H9 (cell line): ENCODE measurements at regions not wholly inside any gene's neighbourhood (a gene's known extent, or its start where the extent isn't known, plus 50 kb on each side); places are given as distances from the start of the nearest gene placed in this dataset.

Experiments
- DNase-seq: peaks from one replicate; pipeline ENCODE4 v3.0.0-alpha.2; 2017
- H2AFZ ChIP-seq: one replicate; pipeline ENCODE4 v1.6.1; 2013; ENCODE audit warnings: mild to moderate bottlenecking, low read length, control low read depth, moderate library complexity
- H2AK5ac ChIP-seq: 2 replicates; pipeline ENCODE4 v1.6.1; 2013; ENCODE audit warnings: low read length, control low read depth, mixed read lengths; ENCODE audit not compliant: insufficient read length
- H2BK120ac ChIP-seq: one replicate; pipeline ENCODE4 v1.6.1; 2013; ENCODE audit warnings: low read depth, mild to moderate bottlenecking, low read length, control low read depth, inconsistent platforms; ENCODE audit not compliant: poor library complexity, severe bottlenecking
- H2BK12ac ChIP-seq: 2 replicates; pipeline ENCODE4 v1.6.1; 2013; ENCODE audit warnings: low read length, control low read depth, mixed read lengths, low read depth; ENCODE audit not compliant: insufficient read length
- H2BK15ac ChIP-seq: 2 replicates; pipeline ENCODE4 v1.6.1; 2013; ENCODE audit warnings: low read depth, low read length, control low read depth
- H2BK20ac ChIP-seq: one replicate; pipeline ENCODE4 v1.6.1; 2013; ENCODE audit warnings: low read depth, mild to moderate bottlenecking, low read length, control low read depth, inconsistent platforms; ENCODE audit not compliant: poor library complexity, severe bottlenecking
- H2BK5ac ChIP-seq: 2 replicates; pipeline ENCODE4 v1.6.1; 2013; ENCODE audit warnings: low read length, control low read depth, mixed read lengths; ENCODE audit not compliant: insufficient read length
- H3K14ac ChIP-seq: 2 replicates; pipeline ENCODE4 v1.6.1; 2013; ENCODE audit warnings: low read length, control low read depth; ENCODE audit not compliant: insufficient read depth
- H3K18ac ChIP-seq: 2 replicates; pipeline ENCODE4 v1.6.1; 2013; ENCODE audit warnings: low read depth, mild to moderate bottlenecking, mixed read lengths, low read length, control low read depth; ENCODE audit not compliant: insufficient read length
- H3K23ac ChIP-seq: 2 replicates; pipeline ENCODE4 v1.6.1; 2013; ENCODE audit warnings: low read length, control low read depth, mixed read lengths, low read depth; ENCODE audit not compliant: insufficient read length
- H3K23me2 ChIP-seq: 2 replicates; pipeline ENCODE4 v1.6.1; 2013; ENCODE audit warnings: low read depth, mild to moderate bottlenecking, mixed read lengths, low read length, control low read depth; ENCODE audit not compliant: insufficient read length, poor library complexity, severe bottlenecking
- H3K27ac ChIP-seq: 2 replicates; pipeline ENCODE4 v1.5.1; 2013; ENCODE audit warnings: low read length, control low read depth, mixed read lengths, low read depth; ENCODE audit not compliant: insufficient read length
- H3K27me3 ChIP-seq: 2 replicates; pipeline ENCODE4 v1.6.1; 2013; ENCODE audit warnings: low read length, control low read depth, inconsistent platforms; ENCODE audit not compliant: insufficient read depth
- H3K4ac ChIP-seq: 2 replicates; pipeline ENCODE4 v1.6.1; 2013; ENCODE audit warnings: low read depth, mild to moderate bottlenecking, control low read depth, inconsistent platforms, low read length, moderate library complexity
- H3K4me1 ChIP-seq: 2 replicates; pipeline ENCODE4 v1.6.1; 2013; ENCODE audit warnings: low read length, control low read depth, inconsistent platforms; ENCODE audit not compliant: insufficient read depth
- H3K4me2 ChIP-seq: 2 replicates; pipeline ENCODE4 v1.6.1; 2013; ENCODE audit warnings: low read length, control low read depth, mixed read lengths; ENCODE audit not compliant: insufficient read length, insufficient read depth
- H3K56ac ChIP-seq: 2 replicates; pipeline ENCODE4 v1.6.1; 2013; ENCODE audit warnings: low read depth, mild to moderate bottlenecking, mixed read lengths, low read length, control low read depth; ENCODE audit not compliant: insufficient read length
- H3K79me1 ChIP-seq: 2 replicates; pipeline ENCODE4 v1.6.1; 2013; ENCODE audit warnings: low read depth, mild to moderate bottlenecking, moderate library complexity, low read length, control low read depth, inconsistent platforms; ENCODE audit not compliant: insufficient read depth, poor library complexity, severe bottlenecking
- H3K79me2 ChIP-seq: 2 replicates; pipeline ENCODE4 v1.6.1; 2013; ENCODE audit warnings: low read length, control low read depth, inconsistent platforms; ENCODE audit not compliant: insufficient read depth
- H3K9ac ChIP-seq: 2 replicates; pipeline ENCODE4 v1.6.1; 2013; ENCODE audit warnings: low read length, control low read depth, mixed read lengths; ENCODE audit not compliant: insufficient read length; ENCODE audit errors: extremely low read depth
- H3K9me3 ChIP-seq: one replicate; pipeline ENCODE4 v1.6.1; 2013; ENCODE audit warnings: low read depth, low read length, inconsistent platforms; ENCODE audit not compliant: control insufficient read depth
- H3T11ph ChIP-seq: one replicate; pipeline ENCODE4 v1.6.1; 2013; ENCODE audit warnings: mild to moderate bottlenecking, low read length, control low read depth, inconsistent platforms
- H4K20me1 ChIP-seq: one replicate; pipeline ENCODE4 v1.6.1; 2013; ENCODE audit not compliant: control insufficient read depth, insufficient read length, insufficient read depth
- H4K5ac ChIP-seq: 2 replicates; pipeline ENCODE4 v1.6.1; 2013; ENCODE audit warnings: low read depth, mild to moderate bottlenecking, mixed read lengths, low read length, control low read depth; ENCODE audit not compliant: insufficient read length
- H4K8ac ChIP-seq: replicated peaks from 2 replicates; pipeline ENCODE4 v1.6.1; 2013; ENCODE audit warnings: low read length, control low read depth, mixed read lengths, low read depth; ENCODE audit not compliant: insufficient read length
- H4K91ac ChIP-seq: 2 replicates; pipeline ENCODE4 v1.6.1; 2013; ENCODE audit warnings: low read depth, mild to moderate bottlenecking, moderate library complexity, mixed read lengths, low read length, control low read depth; ENCODE audit not compliant: insufficient read length
- H3K27ac Mint-ChIP-seq, 3 experiments: 2 replicates in 2 of 3; 3 replicates in 1 of 3; pipeline ENCODE4 v1.8.0; 2020 to 2021; ENCODE audit warnings: mixed read lengths in 3 of 3, mild to moderate bottlenecking in 1 of 3, moderate library complexity in 1 of 3
- H3K27me3 Mint-ChIP-seq: 2 replicates; pipeline ENCODE4 v1.8.0; 2021; ENCODE audit warnings: low read depth, mild to moderate bottlenecking, moderate library complexity, mixed read lengths
- H3K36me3 Mint-ChIP-seq, 3 experiments: 2 replicates in 2 of 3; 3 replicates in 1 of 3; pipeline ENCODE4 v1.8.0; 2020 to 2021; ENCODE audit warnings: low read depth in 3 of 3, mixed read lengths in 3 of 3; ENCODE audit not compliant: insufficient read depth in 1 of 3
- H3K4me1 Mint-ChIP-seq, 2 experiments: 2 replicates each; pipeline ENCODE4 v1.8.0; 2020; ENCODE audit warnings: mixed read lengths in 2 of 2
- H3K4me3 Mint-ChIP-seq, 2 experiments: 2 replicates in 1 of 2; 3 replicates in 1 of 2; pipeline ENCODE4 v1.8.0; 2020 to 2021; ENCODE audit warnings: mild to moderate bottlenecking in 2 of 2, mixed read lengths in 2 of 2, moderate library complexity in 1 of 2
- H3K9me3 Mint-ChIP-seq, 2 experiments: 2 replicates in 1 of 2; 3 replicates in 1 of 2; pipeline ENCODE4 v1.8.0; 2020; ENCODE audit warnings: mild to moderate bottlenecking in 2 of 2, mixed read lengths in 2 of 2, moderate library complexity in 1 of 2
- WGBS: extraction: QIAGEN DNeasy Blood & Tissue Kit; methylation state at CpG from one replicate; pipeline ENCODE4 v1.1.7; 2013; ENCODE audit warnings: missing lambda C conversion rate, low lambda C conversion rate, mixed read lengths; ENCODE audit not compliant: insufficient read length; ENCODE audit errors: extremely low coverage; 5-methylcytosine and 5-hydroxymethylcytosine counted together
- TF ChIP-seq, protein P1 (sequence below): fragments of 200-600 bp; sonication (generic); conservative IDR thresholded peaks from 3 replicates; pipeline ENCODE4 v1.8.0; 2021; ENCODE audit warnings: antibody characterized with exemption, mild to moderate bottlenecking

DNA sequence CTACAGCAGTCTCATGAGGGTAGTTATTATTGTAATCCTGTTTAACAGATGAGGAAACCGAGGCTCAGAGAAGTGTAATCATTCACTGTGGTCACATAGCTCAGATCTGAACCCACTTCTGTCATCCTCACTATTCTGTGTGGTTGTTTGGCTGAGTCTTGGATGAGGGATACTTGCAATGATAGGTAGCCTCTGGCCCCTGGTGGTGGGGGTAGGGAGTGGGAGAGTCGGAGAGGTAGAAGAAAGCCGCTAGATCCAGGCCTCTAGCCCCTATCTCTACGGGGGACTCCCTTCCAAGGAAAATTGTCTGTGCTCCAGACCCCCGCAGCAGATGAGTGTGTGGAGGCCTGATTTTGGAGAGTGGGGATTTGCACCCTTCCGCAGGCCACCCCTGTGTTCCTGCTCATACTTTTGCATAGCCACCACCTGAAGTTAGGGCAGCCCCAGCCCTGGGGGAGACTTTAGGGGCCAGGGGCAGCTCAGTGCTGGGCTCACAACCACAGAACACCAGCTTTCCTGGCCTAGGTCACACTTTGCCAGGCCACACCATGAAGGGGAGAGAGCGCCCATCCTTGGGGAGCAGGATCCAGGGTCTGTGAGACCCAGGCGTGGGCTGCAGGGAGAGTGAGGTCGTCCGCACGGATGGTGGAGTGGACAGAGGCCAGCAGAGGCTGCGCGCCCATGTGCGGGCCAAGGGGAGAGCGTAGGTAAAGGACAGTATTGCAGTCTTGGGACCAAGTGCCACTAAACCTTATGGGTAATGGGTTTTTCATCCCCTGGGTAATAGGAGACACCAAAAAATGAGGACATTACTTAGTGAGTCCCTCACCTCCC lies 148.2 kb downstream of the GLI2 start:
- Histone ChIP-seq H3T11ph (no peak overlapping the region), H3K4ac (no peak overlapping the region), H4K5ac (no peak overlapping the region), H2AK5ac (no peak overlapping the region), H3K18ac (no peak overlapping the region), H2AFZ (no peak overlapping the region), H3K79me2 (no peaks in the 10 kb centered on the region), H3K4me2 (no peak overlapping the region), H3K9me3 (no peaks in the 10 kb centered on the region), H4K91ac (no peak overlapping the region), H3K14ac (peak overlapping the region; percentile 6; the same call in 1 of the 2 replicates), H3K23me2 (no peaks in the 10 kb centered on the region), H3K27ac (no peak overlapping the region), H2BK12ac (no peak overlapping the region), H4K20me1 (peaks cover 3% of the 10 kb centered on the region), H3K79me1 (no peaks in the 10 kb centered on the region), H2BK120ac (no peak overlapping the region), H2BK20ac (no peak overlapping the region), H3K27me3 (no peaks in the 10 kb centered on the region), H4K8ac (no peak overlapping the region), H2BK5ac (no peak overlapping the region), H3K56ac (no peak overlapping the region), H3K4me1 (no peaks in the 10 kb centered on the region; the same call in 1 of the 2 replicates), H3K9ac (no peak overlapping the region), H2BK15ac (no peak overlapping the region), H3K23ac (no peak overlapping the region)
- Mint-ChIP-seq H3K4me3 (no peak overlapping the region), H3K27me3 (no peaks in the 10 kb centered on the region; the same call in 1 of the 2 replicates), H3K36me3 (peaks cover 0 to 4% (median 2%) of the 10 kb centered on the region in 3 experiments; a peak in 4 of 7 replicates), H3K27ac (peak overlapping the region; percentile 9 to 58 (median 49); a peak in 3 of 7 replicates), H3K4me1 (peaks cover 47 to 66% of the 10 kb centered on the region in 2 experiments), H3K9me3 (no peaks in the 10 kb centered on the region)
- TF ChIP-seq, protein P1, sequence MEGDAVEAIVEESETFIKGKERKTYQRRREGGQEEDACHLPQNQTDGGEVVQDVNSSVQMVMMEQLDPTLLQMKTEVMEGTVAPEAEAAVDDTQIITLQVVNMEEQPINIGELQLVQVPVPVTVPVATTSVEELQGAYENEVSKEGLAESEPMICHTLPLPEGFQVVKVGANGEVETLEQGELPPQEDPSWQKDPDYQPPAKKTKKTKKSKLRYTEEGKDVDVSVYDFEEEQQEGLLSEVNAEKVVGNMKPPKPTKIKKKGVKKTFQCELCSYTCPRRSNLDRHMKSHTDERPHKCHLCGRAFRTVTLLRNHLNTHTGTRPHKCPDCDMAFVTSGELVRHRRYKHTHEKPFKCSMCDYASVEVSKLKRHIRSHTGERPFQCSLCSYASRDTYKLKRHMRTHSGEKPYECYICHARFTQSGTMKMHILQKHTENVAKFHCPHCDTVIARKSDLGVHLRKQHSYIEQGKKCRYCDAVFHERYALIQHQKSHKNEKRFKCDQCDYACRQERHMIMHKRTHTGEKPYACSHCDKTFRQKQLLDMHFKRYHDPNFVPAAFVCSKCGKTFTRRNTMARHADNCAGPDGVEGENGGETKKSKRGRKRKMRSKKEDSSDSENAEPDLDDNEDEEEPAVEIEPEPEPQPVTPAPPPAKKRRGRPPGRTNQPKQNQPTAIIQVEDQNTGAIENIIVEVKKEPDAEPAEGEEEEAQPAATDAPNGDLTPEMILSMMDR, result peak; percentile 60
- no CpG with 5 or more reads among the region's 15 CpGs for WGBS
- DNase-seq, result no peak
